ENCODE measurements at regions not wholly inside any gene's neighbourhood (a gene's known extent, or its start where the extent isn't known, plus 50 kb on each side); places are given as distances from the start of the nearest gene placed in this dataset.

- DNase-seq (ENCODE audit: low read depth in 2 of 2), result no peak
Observed at GRCh38 chr9:111195766-111196165, 134.3 kb downstream of the OR2K2 start.

GRCh38 chr9:111193095-111193494, 136.9 kb downstream of the OR2K2 start:
- no peak for DNase-seq (ENCODE audit: low read depth in 2 of 2)

- no peak for DNase-seq (ENCODE audit: low read depth in 2 of 2)
Observed at GRCh38 chr9:111192650-111193049, 137.4 kb downstream of the OR2K2 start.

DNA sequence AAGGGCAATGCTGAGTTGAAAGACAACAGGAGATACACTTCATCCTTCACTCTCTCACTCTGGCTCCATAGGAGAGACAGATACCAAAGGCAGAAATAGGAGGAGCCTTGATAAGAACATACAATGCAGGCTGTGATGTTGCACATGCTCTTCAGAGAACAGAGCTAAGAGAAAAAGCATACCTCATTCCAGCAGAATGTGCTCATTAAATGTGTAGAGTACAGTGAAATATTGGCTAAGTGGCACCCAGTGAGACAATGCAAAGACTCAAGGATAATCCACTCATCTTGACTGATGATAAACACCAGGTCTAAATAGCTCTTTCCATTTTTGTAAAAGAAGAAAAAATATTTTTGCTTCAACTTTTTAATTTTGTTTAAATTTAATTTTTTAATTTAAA, 139.7 kb downstream of the OR2K2 start:
- no peak for DNase-seq (ENCODE audit: low read depth in 2 of 2)

DNA sequence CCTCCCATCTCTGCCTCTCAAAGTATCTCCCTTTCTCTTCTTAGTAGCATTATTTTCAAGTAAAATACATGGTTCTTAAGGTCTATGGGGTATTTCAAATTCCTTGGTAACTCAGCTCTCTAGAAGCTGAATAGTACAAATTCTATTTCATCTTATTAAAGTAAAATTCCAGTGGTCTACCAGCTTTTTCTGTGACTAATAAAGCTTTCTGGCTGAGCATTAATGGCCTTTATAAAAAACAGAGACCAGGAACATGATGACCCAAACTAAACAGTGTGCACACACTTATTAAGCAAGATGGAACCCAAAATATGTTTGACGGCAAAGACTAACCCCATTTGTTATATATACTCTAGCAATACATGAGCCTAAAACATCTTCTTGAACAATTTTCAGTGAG, 142.6 kb downstream of the OR2K2 start:
- no peak for DNase-seq (ENCODE audit: low read depth in 2 of 2)

DNA sequence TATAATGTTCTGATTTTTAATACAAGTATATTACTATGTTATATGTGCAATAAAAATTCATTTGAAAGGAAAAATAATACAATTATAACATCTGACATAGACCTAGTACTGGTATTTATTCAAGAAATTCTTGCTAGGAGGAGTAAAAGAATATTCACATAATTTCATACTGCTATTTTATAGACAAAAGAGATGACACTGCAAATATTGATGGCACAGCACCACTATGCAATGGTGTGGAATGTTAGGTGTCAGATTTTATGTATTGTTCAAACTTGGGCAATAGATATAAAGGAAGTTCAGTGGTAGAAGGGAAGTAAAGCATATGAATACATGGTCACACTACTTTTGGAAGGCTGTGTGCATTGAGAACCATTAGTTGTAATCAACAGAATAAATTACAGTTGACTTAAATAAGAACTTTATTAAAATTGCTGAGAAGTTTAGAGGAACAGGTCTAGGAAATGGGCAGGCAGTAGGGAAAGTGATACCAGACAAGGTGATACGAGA, 143.9 kb downstream of the OR2K2 start:
- no peak for DNase-seq (ENCODE audit: low read depth in 2 of 2)

DNA sequence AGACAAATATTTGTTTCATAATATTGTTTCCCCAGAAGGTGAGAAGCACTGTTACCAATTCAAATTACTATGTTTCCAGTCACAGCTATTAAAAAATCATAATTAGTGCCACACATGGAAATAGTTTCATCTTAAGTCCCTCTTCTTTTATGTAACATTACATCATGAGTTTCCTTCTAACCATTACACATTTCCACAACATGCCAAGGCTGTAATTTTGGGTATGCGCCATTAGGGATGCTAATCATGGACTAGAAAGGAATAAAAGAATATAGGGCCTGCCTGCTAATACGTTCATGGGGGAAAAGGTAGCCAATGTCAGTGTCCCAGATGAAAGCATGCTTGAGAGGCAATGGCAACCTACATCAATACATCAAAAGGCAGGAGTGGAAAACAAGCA, 142.5 kb upstream of the LPAR1 start:
- no peak for DNase-seq (ENCODE audit: low read depth in 2 of 2)

DNA sequence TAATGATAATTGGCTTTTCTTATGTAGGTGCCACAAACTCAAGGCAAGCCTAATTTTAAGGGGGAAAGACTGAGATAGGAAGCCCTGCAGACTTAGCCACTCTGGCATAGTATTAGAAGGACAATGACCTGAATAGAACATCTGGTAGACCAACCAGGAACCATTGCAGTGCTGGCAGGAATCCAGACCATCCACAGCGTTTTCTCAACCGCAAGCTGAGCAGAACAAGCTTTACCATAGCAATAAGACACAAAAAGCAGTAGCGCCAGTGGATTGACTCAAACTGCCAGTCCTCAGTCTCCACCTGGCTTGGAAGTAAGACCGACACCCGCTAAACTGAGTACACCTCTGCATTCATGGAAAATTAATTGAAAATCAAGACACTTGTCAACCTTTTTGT, 141.3 kb upstream of the LPAR1 start:
- peak; percentile 44 to 54 for DNase-seq (ENCODE audit: low read depth in 2 of 2)

- DNase-seq (ENCODE audit: low read depth in 2 of 2), result peak; percentile 97
Observed at GRCh38 chr9:111178331-111179055, 140.2 kb upstream of the LPAR1 start.

DNA sequence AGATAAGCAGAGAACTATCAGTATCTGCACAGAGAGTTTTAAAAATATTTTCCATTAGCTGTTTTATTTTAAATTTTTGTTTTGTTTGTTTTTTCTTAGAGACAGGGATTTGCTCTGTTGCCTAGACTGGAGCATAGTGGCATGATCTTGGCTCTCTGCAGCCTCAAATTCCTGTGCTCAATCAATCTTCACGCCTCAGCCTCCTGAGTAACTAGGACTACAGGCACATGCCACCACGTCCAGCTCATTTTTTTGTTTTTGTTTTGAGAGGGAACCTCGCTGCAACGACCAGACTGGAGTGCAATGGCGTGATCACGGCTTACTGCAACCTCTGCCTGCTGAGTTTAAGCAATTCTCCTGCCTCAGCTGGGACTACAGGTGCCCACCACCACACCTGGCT, 138.2 kb upstream of the LPAR1 start:
- no peak for DNase-seq (ENCODE audit: low read depth in 2 of 2)

DNA sequence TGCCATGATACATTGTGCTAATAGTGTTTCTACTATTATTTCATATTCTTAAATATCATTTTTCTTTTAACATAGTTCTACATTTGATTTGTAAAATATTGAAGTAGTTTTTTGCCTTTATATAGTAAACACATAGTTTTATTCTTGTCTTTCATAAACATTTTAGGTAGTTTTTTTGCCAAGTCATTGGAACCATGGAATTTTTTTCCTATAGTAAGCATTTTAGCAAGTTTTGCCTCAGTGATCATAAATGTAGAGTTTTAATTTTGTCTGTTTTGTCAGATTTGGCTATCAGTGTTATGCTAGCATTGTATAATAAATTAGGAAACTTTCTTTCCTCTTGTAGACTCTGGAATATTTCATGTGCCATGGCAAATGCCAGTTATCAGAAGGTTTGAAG, 137.1 kb upstream of the LPAR1 start:
- no peak for DNase-seq (ENCODE audit: low read depth in 2 of 2)

DNA sequence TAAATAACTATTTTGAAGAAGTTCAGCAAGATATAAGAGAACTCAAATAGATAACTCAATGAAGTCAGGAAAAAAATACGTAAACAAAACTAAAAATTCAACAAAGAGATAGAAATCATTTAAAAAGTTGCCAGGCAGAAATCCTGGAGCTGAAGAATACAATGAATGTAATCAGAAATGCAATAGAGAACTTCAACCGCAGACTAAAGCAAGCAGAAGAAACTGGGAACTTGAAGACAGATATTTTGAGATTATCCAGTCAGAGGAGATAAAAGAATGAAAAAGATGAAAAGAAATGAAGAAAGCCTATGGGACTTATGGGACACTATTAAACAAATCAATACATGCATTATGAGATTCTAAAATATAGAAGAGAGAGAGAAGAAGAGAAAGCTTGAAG, 129.1 kb upstream of the LPAR1 start:
- no peak for DNase-seq (ENCODE audit: low read depth in 2 of 2)

DNA sequence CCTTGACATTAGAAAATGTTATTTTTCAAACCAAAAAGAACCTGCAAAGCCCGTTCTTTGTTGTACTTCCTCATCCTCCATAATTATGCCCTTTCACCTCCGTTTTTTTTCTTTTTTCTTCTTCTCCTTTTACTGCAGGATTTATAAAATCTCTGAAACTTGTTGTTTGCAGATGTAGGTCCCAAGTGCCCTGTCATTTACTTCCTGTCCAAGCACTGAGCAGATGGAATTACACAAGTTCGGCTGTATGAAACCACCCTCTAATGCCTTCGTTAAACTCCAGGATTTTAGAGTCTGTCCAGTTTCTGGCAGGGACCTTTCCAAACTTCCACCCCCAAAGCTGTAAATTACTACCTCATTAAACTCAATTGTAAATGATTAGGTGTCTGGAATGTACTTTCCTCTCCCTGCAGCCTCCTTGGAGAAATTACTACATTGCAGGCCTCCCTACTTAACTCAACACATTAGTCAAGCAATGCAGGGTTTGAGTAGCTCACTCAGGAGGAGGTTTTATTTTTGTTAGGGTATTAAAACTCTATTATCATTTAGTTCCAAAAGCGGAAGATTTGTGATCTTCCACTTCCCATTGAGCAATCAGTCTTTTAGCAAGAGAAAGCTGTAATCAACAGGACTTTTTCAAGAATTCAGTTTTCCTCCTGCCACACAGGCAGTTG, 125.6 kb upstream of the LPAR1 start:
- peak in 1 of 2 experiments; percentile 21 for DNase-seq (ENCODE audit: low read depth in 2 of 2)

DNA sequence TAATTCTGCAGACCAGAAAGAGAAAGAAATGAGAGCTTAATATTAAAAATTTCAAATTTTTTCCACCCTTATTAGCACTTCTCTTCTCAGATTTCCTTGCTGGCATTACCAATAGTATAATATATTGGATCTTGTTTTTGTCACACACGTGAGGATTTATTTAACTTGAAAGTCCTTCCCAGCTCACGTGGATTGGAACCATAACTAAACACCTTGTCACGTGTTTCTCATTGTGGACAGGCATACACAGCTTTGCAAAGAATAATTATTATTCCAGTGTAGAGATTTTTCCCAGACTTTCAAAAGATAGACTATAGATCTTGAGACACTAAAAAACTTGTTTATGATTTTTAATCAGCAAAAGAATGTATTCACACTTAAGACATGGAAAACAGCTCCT, 123.8 kb upstream of the LPAR1 start:
- DNase-seq (ENCODE audit: low read depth in 2 of 2), result no peak

GRCh38 chr9:111161015-111161415, 122.7 kb upstream of the LPAR1 start:
- DNase-seq (ENCODE audit: low read depth in 2 of 2), result peak; percentile 36 to 40

- DNase-seq (ENCODE audit: low read depth in 2 of 2), result no peak
Observed at GRCh38 chr9:111158999-111159398, 120.7 kb upstream of the LPAR1 start.

DNA sequence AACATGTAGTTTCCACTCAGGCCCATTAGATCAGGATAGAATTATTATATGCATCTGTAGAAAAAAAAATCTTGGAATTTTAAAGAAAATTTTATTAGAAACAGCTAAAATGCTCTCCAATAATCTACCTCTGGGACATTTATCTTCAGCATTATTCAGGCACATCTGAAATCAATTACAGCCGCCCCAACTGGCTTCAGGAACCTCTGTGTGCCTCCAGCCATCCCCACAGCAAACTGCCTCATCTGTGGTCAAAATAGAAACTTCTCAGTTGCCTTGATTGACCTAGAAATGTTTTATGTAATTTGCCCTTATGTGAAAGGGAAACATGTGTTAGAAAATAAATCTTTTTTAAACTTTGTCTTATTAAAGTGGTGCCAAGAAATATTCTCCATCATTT, 120.1 kb upstream of the LPAR1 start:
- peak; percentile 68 to 70 for DNase-seq (ENCODE audit: low read depth in 2 of 2)

DNA sequence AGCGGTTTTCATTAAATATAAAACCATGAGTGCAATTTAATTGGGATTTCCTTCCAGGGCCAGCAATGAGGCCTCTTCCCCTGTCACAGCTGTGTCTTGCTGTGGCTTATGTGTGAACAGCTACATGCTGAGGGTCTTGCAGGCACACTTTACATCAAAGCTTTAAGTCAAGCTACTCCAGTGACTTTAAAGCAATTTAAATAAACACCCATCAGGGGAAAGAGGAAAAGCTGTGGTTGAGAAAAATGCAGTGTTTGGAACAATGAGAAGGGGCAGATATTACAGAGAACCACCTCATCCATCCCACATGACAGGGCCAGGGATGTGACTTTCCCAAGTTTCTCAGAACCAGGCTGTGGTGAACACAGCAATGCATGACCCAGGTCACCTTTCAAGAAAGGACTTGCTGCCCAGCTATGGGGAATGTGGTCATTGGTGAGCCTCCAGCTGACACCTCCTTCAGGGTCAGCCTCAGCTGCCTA, 115.9 kb upstream of the LPAR1 start:
- DNase-seq (ENCODE audit: low read depth in 2 of 2), result peak in 1 of 2 experiments; percentile 21

DNA sequence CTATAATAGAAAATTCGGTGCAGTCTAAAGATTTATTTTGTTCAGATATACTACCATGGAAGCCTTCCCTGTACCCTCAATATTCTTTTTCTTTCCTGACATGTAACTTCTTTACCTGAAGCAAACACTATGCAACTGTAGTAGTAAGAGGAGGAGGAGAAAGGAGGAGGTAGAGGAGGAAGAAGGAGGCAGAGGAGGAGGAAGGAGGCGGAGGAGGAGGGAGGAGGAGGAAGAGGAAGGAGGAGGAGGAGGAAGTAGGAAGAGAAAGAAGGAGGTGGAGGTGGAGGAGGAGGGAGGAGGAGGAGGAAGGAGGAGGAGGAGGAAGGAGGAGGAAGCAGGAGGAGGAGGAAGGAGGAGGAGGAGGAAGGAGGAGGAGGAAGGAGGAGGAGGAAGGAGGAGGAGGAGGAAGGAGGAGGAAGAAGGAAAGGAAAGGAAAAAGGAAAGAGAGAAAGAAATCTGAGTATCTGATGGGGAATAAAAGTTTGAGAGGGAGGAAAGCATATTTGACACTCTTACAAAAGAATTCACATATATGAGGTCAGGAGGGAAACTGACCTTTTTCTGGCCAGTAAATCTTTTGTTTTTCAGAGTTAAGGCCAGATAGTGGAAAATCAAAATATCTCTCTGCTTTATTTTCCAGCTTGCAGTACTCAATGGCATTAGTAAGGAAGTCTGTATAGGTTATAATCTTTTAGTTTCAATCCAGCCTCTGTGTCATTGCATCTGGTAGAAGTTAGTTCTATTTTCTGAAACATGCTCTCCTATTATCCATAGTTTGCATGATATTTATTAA, 114.5 kb upstream of the LPAR1 start:
- DNase-seq (ENCODE audit: low read depth in 2 of 2), result no peak

DNA sequence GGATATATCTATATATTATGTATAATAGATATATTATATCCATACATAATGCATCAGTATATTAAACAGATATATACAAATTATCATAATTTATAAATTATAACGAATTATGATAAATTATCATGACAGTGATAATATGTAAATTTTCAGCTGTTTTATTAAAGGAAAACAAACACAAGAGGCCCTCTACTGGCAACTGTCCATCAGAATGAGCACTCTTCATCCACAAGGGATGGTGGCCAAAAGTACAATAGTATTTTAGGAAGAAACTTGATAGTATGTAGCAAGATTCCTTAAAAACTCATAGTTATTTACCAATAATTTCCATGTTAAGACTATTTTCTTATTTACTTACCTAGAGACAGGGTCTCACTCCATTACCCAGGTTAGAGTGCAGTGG, 113.3 kb upstream of the LPAR1 start:
- DNase-seq (ENCODE audit: low read depth in 2 of 2), result no peak

GRCh38 chr9:111150181-111150580, 111.9 kb upstream of the LPAR1 start:
- DNase-seq (ENCODE audit: low read depth in 2 of 2), result peak; percentile 19 to 28

- DNase-seq (ENCODE audit: low read depth in 2 of 2), result no peak
Observed at GRCh38 chr9:111149018-111149759, 110.9 kb upstream of the LPAR1 start.

Data from fibroblast of skin of left quadriceps (primary cell).